DMS53 treated with DMSO at 0.1 percent for 48 hours (cell line): ENCODE measurements at regions not wholly inside any gene's neighbourhood (a gene's known extent, or its start where the extent isn't known, plus 50 kb on each side); places are given as distances from the start of the nearest gene placed in this dataset.
A peak's percentile ranks its signal among the peaks of the same experiment; 100 is the strongest.

Experiments
- DNase-seq: peaks from one replicate; lab custom pipeline; 2025; ENCODE audit not compliant: unreplicated experiment; lab: John Stamatoyannopoulos, UW

GRCh38 chr14:62002642-62003041, 240.4 kb downstream of the SNAPC1 start:
- no peak for DNase-seq

- DNase-seq: no peak
Measured at GRCh38 chr14:62003701-62004100, 241.5 kb downstream of the SNAPC1 start.

- DNase-seq: no peak
Measured at GRCh38 chr14:62006116-62006731, 244.0 kb downstream of the SNAPC1 start.

- no peak for DNase-seq
Measured at GRCh38 chr14:62015243-62015642, 253.0 kb downstream of the SNAPC1 start.

- DNase-seq: peak; percentile 22
Measured at GRCh38 chr14:62015945-62016344, 253.7 kb downstream of the SNAPC1 start.

- no peak for DNase-seq
Measured at GRCh38 chr14:62017651-62018230, 255.5 kb downstream of the SNAPC1 start.

- no peak for DNase-seq
Measured at GRCh38 chr14:62018606-62019005, 256.4 kb downstream of the SNAPC1 start.

GRCh38 chr14:62027958-62028357, 265.7 kb downstream of the SNAPC1 start:
- no peak for DNase-seq

- DNase-seq: no peak
Measured at GRCh38 chr14:62029569-62029924, 267.3 kb downstream of the SNAPC1 start.

- DNase-seq: no peak
Measured at GRCh38 chr14:62030387-62030786, 268.2 kb downstream of the SNAPC1 start.

- DNase-seq: no peak
Measured at GRCh38 chr14:62031504-62031903, 269.3 kb downstream of the SNAPC1 start.

GRCh38 chr14:62053188-62053587, 291.0 kb downstream of the SNAPC1 start:
- DNase-seq: no peak

- DNase-seq: no peak
Measured at GRCh38 chr14:62056789-62057188, 294.6 kb downstream of the SNAPC1 start.

GRCh38 chr14:62062645-62063044, 300.4 kb downstream of the SNAPC1 start:
- DNase-seq: no peak

GRCh38 chr14:62064751-62065323, 302.6 kb downstream of the SNAPC1 start:
- DNase-seq: no peak

GRCh38 chr14:62066304-62066703, 304.1 kb downstream of the SNAPC1 start:
- no peak for DNase-seq

GRCh38 chr14:62071039-62071438, 308.8 kb downstream of the SNAPC1 start:
- no peak for DNase-seq

- DNase-seq: no peak
Measured at GRCh38 chr14:62076368-62076767, 314.1 kb downstream of the SNAPC1 start.

- no peak for DNase-seq
Measured at GRCh38 chr14:62076825-62077605, 314.8 kb downstream of the SNAPC1 start.

GRCh38 chr14:62077676-62078261, 315.5 kb downstream of the SNAPC1 start:
- no peak for DNase-seq

GRCh38 chr14:62079038-62079437, 316.8 kb downstream of the SNAPC1 start:
- DNase-seq: no peak
